ENCODE measurements at regions not wholly inside any gene's neighbourhood (a gene's known extent, or its start where the extent isn't known, plus 50 kb on each side); places are given as distances from the start of the nearest gene placed in this dataset.

GRCh38 chr1:116277840-116278540 is 95.1 kb upstream of the ATP1A1 start (continued):
- TF ChIP-seq ARNT (IDR thresholded peaks at IDR 0.05), result no peak
- TF ChIP-seq ZFP36 (IDR thresholded peaks at IDR 0.05; ENCODE audit: low read depth, low read length, partially characterized antibody), result no peak
- no peak for TF ChIP-seq EGR1 (conservative IDR thresholded peaks at IDR 0.05)
- TF ChIP-seq CHD4 (IDR thresholded peaks at IDR 0.05; ENCODE audit: insufficient read depth, insufficient replicate concordance, low read depth, low read length, poor library complexity, severe bottlenecking), result no peak
- TF ChIP-seq PTRF (tag; IDR thresholded peaks at IDR 0.05), result peak; percentile 81; the same call in 1 of the 2 replicates
- no peak for TF ChIP-seq LARP7 (IDR thresholded peaks at IDR 0.05)
- no peak for TF ChIP-seq FOXP1 (CRISPR knock-in tag; IDR thresholded peaks at IDR 0.05)
- no peak for TF ChIP-seq ZBTB49 (CRISPR knock-in tag; IDR thresholded peaks at IDR 0.05; ENCODE audit: borderline replicate concordance)
- TF ChIP-seq ZNF197 (CRISPR knock-in tag; IDR thresholded peaks at IDR 0.05; ENCODE audit: low read depth), result peak; percentile 66; the same call in 1 of the 2 replicates
- TF ChIP-seq ZNF318 (IDR thresholded peaks at IDR 0.05; ENCODE audit: borderline replicate concordance in 1 of 2, low read depth in 1 of 2), result no peak
- TF ChIP-seq ARID3A (IDR thresholded peaks at IDR 0.05; ENCODE audit: borderline replicate concordance, low read depth, low read length), result no peak
- no peak for TF ChIP-seq CREB5 (CRISPR knock-in tag; IDR thresholded peaks at IDR 0.05)
- TF ChIP-seq BMI1 (IDR thresholded peaks at IDR 0.05; ENCODE audit: low read length), result no peak
- no peak for TF ChIP-seq HEY1 (CRISPR knock-in tag; IDR thresholded peaks at IDR 0.05; ENCODE audit: borderline replicate concordance)

Measured in K562 (cell line).